GM13976 (cell line): ENCODE measurements at regions not wholly inside any gene's neighbourhood (a gene's known extent, or its start where the extent isn't known, plus 50 kb on each side); places are given as distances from the start of the nearest gene placed in this dataset.
A peak's percentile ranks its signal among the peaks of the same experiment; 100 is the strongest.

ENCODE experiments used
- DNase-seq: peaks from one replicate; pipeline ENCODE4 v3.0.0; 2012; ENCODE audit warnings: low spot score
- CTCF ChIP-seq: IDR thresholded peaks from 2 replicates; pipeline ENCODE4 v1.5.1; 2012; ENCODE audit warnings: borderline replicate concordance, mild to moderate bottlenecking; ENCODE audit not compliant: insufficient read depth; ENCODE audit errors: extremely low read depth, missing control alignments, control extremely low read depth
- in situ Hi-C: fragments of 300-500 bp; cut with MboI; formaldehyde crosslinking; loops from one replicate; pipeline ENCODE4 v1.12.0; 2022; ENCODE audit warnings: low sequenced_read_pairs, mixed read lengths, inconsistent platforms; ENCODE audit not compliant: unreplicated experiment

- no peak for DNase-seq
- TF ChIP-seq CTCF, result no peak
- in situ Hi-C loops, result loop anchor here (10.0 kb wide), 2 partner anchors 145 to 165 kb away; a partner anchor contains a TSS
Measured at GRCh38 chr6:26199773-26200764, 112.8 kb downstream of the HFE start.

GRCh38 chr6:26200918-26201721 is 113.9 kb downstream of the HFE start:
- in situ Hi-C loops, result loop anchor here (10.0 kb wide), 1 partner anchor 166 kb away; a partner anchor contains a TSS
- no peak for TF ChIP-seq CTCF
- DNase-seq, result no peak

GRCh38 chr6:26202201-26202611 is 115.0 kb downstream of the HFE start:
- in situ Hi-C loops, result loop anchor here (10.0 kb wide), 1 partner anchor 167 kb away; a partner anchor contains a TSS
- no peak for TF ChIP-seq CTCF
- DNase-seq, result no peak

GRCh38 chr6:26202811-26203583 is 115.8 kb downstream of the HFE start:
- TF ChIP-seq CTCF, result no peak
- DNase-seq, result no peak
- in situ Hi-C loops, result loop anchor here (10.0 kb wide), 1 partner anchor 168 kb away; a partner anchor contains a TSS

GRCh38 chr6:26204332-26205160 is 117.3 kb downstream of the HFE start:
- peak; percentile 9 for TF ChIP-seq CTCF
- in situ Hi-C loops, result loop anchor here (10.0 kb wide), 1 partner anchor 170 kb away; a partner anchor contains a TSS
- peak; percentile 83 for DNase-seq
